ENCODE measurements at regions not wholly inside any gene's neighbourhood (a gene's known extent, or its start where the extent isn't known, plus 50 kb on each side); places are given as distances from the start of the nearest gene placed in this dataset.
A peak's percentile ranks its signal among the peaks of the same experiment; 100 is the strongest.

DNA sequence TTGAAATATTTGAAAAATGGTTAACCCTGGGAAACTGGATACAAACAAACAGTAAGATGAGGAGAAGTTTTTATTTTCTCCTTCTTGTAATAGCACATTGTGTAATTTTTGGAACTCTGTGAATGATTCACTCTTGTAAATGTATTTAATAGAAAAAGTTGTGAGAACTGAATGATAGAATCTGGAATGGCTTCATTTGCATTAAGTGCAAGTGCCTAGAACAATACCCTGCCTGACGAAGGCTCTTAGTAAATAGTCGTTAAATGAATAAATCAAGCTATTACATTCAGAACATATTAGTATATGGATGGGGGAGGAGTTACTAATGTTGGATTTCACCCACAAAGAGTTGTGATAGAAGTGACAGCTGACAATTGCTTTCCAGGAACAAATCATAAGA lies 442.5 kb downstream of the EFNA5 start:
- no peak overlapping the region for H3K4me3 ChIP-seq (ENCODE audit: low read length)
- TF ChIP-seq, protein P1, sequence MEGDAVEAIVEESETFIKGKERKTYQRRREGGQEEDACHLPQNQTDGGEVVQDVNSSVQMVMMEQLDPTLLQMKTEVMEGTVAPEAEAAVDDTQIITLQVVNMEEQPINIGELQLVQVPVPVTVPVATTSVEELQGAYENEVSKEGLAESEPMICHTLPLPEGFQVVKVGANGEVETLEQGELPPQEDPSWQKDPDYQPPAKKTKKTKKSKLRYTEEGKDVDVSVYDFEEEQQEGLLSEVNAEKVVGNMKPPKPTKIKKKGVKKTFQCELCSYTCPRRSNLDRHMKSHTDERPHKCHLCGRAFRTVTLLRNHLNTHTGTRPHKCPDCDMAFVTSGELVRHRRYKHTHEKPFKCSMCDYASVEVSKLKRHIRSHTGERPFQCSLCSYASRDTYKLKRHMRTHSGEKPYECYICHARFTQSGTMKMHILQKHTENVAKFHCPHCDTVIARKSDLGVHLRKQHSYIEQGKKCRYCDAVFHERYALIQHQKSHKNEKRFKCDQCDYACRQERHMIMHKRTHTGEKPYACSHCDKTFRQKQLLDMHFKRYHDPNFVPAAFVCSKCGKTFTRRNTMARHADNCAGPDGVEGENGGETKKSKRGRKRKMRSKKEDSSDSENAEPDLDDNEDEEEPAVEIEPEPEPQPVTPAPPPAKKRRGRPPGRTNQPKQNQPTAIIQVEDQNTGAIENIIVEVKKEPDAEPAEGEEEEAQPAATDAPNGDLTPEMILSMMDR (conservative IDR thresholded peaks at IDR 0.05; ENCODE audit: low read length) = no peak
- no peak for DNase-seq (ENCODE audit: low read depth)

DNA sequence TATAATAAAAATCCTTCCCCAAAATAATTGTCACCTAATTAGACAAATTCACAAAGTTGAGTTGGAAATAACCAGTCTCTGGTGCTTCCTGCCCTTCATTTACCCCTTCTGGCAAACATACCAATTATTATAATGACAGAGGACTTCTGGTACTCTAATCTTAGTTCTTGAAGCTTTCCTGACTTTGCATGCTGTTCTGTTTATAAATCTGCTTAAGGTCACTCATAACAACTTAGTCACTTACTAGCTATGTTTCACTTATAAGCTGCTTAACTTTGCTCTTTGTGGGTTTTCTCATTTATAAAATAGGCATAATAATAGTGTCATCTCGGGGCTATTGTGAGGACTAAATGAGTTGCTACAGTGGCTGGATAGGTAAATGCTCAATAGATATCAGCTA lies 446.5 kb downstream of the EFNA5 start:
- TF ChIP-seq, protein P1 (conservative IDR thresholded peaks at IDR 0.05; ENCODE audit: low read length) = no peak
- no peak for DNase-seq (ENCODE audit: low read depth)
- no peak overlapping the region for H3K4me3 ChIP-seq (ENCODE audit: low read length)

DNA sequence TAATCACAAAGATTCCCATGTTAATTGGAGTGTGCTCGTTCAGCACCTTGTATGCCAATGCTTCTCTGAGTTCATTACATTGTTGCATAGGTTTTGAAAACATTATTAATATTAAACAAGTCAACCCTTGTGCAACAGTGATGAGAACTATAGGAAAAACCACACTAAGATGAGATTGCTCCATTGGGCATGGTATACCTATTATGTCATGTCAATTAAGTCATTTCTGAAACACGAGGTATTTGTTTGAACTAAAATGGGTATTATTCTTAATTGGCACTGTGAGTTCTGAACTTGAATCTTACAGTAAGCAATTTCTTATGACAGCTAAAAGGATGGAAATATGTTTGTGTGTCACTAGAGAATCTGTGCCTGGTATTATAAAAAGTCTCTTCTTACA lies 447.7 kb downstream of the EFNA5 start:
- no peak overlapping the region for H3K4me3 ChIP-seq (ENCODE audit: low read length)
- TF ChIP-seq, protein P1 (conservative IDR thresholded peaks at IDR 0.05; ENCODE audit: low read length) = no peak

DNA sequence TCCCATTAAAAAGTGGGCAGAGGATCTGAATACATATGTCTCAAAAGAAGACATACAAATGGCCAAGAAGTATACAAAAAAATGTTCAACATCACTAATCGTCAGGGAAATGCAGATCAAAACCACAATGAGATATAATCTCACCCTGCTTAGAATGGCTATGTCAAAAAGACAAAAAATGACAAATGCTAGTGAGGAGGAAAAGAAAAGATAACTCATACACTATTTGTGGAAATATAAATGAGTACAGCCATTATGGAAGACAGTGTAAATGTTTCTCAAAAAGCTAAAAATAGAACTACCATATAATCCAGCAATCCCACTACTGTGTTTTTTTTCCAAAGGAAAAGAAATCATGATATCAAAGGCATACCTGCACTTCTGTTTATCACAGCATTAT lies 450.7 kb downstream of the EFNA5 start:
- TF ChIP-seq, protein P1 (conservative IDR thresholded peaks at IDR 0.05; ENCODE audit: low read length) = no peak
- DNase-seq (ENCODE audit: low read depth) = no peak
- H3K4me3 ChIP-seq (ENCODE audit: low read length) = no peak overlapping the region

More for the DNA sequence above, 447.7 kb downstream of the EFNA5 start:
- DNase-seq (ENCODE audit: low read depth) = no peak

DNA sequence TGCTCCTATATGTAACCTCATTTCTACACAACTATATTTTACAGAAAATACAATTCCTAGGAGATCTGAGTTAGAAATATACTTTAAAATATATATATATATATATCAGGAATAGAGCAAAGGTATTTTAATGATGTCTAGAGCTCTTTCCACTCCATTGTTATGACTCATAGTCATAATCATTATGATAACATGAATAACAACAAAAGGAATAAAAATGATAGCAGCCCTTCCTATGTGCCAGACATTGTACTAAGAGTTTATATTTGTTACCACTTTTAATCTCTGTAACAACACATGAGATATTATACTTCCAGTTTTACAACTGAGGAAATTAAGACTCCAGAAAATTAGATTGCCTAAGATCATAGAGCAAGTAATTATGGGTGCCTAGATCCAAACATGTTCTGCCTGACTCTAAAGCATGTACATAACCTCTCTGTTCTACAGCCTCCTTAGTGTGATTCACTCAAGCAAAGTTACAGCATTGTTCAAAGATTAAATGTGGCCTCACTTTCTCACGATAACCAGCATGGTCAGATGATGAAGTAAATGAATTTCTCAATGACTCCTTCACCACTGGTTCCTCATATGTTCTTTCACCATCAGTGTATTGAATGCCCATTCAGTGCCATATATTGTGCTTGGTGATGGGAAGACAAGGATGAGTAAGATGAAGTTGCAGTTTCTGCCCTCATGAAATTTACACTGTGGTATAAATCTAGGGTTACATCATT lies 452.1 kb downstream of the EFNA5 start:
- DNase-seq (ENCODE audit: low read depth) = peak; percentile 24
- TF ChIP-seq, protein P1 (conservative IDR thresholded peaks at IDR 0.05; ENCODE audit: low read length) = no peak
- H3K4me3 ChIP-seq (ENCODE audit: low read length) = no peak overlapping the region

DNA sequence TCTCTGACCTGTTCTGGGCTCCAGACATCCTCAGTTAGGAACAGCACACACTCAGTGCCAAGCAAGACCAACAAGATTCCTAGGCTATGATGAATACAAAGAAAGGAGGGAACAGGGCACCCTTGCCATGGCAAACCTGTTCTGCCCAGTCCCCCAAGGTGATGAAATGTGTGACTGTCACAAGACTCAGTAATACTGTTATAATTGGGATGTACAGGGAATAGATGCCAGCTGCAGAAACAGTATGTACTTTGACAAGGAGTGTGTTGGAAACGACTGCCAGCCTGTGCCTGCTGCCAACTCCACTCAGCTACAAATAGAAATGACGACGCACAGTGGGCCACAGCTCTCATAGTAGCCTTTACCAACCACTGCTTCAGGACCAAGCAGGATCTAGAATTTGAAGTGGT lies 453.0 kb downstream of the EFNA5 start:
- no peak for DNase-seq (ENCODE audit: low read depth)
- no peak overlapping the region for H3K4me3 ChIP-seq (ENCODE audit: low read length)
- TF ChIP-seq, protein P1 (conservative IDR thresholded peaks at IDR 0.05; ENCODE audit: low read length) = no peak

DNA sequence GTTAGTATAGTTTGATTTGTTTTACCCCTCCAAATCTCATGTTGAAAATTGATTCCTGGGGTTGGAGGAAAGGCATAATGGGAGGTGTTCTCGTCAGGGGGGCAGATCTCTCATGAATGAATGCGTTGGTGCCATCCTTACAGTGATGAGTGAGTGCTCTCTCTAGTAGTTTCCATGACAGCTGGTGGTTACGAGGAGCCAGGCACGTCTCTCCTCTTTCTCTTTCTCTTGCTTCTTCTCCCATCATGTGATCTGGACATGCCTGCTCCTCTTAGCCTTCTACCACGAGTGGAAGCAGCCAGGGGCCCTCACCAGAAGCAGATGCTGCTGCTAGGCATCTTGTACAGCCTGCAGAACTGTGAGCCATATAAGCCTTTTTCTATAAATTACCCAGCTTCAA lies 454.1 kb downstream of the EFNA5 start:
- H3K4me3 ChIP-seq (ENCODE audit: low read length) = no peak overlapping the region
- no peak for DNase-seq (ENCODE audit: low read depth)
- TF ChIP-seq, protein P1 (conservative IDR thresholded peaks at IDR 0.05; ENCODE audit: low read length) = no peak
